Activated CD8-positive, alpha-beta memory T cell treated with anti-CD3 and anti-CD28 coated beads for 24 hours (primary cell): ENCODE measurements at regions not wholly inside any gene's neighbourhood (a gene's known extent, or its start where the extent isn't known, plus 50 kb on each side); places are given as distances from the start of the nearest gene placed in this dataset.
"Not testable (repeated sequence)": the region's sequence is repeated elsewhere in the genome, so short reads cannot be mapped to it uniquely, and the experiment has no call there.

Source experiments
- DNase-seq: peaks from one replicate; pipeline ENCODE4 v3.0.0-alpha.2; 2020

GRCh38 chr18:76633588-76634269, 138.7 kb upstream of the ZNF516 start:
- no peak for DNase-seq

DNA sequence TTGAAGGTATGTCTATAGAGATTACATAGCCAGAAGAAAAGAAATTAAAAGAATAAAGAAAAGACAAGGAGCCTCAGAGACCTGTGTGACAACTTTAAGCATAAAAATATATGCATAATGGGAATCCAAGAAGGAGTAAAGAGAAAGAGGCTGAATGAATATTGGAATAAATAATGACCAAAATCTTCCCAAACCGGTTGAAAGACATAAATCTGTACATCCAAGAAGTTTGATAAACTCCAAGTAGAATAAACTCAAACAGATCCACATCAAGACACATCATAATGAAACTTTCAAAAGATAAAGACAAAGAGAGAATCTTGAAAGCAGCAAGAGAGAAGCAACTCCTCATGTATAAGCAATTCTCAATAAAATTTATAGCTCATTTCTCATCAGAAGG, 132.4 kb upstream of the ZNF516 start:
- DNase-seq: no peak

DNA sequence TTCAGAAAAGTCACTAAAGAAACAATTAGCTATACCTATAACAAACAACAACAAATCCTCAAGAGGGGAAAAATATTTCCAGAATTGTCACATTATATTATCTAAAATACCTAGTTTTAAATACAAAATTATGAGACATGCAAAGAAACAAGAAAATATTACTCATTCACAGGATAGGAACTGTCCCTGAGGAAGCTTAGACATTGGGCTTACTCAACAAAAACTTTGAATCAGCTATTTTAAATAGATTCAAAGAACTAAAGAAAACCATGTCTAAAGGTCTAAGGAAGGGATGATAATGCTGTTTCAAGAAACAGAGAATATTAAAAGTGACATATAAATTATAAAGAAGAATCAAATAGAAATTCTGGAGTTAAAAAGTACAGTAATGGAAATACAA, 131.9 kb upstream of the ZNF516 start:
- no peak for DNase-seq

DNA sequence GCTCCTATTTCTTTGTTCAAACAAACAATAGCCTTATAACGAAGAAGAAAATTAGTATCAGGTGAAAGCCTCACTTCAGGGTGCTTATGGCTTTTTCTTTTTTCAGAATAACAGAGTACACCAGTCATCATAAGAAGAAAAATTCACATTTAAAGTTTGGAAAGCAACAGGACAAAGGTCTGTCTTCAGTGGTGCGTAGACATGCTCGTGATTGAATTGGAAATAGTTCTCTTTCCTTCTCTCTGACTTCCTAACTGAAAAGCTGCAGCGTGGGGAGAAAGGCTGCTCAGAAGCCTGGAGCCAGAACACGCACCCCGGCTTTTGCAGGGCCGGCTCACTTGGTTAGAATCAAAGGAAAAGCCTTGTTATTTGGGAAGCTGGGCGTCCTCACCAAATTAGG, 127.6 kb upstream of the ZNF516 start:
- DNase-seq: no peak

DNA sequence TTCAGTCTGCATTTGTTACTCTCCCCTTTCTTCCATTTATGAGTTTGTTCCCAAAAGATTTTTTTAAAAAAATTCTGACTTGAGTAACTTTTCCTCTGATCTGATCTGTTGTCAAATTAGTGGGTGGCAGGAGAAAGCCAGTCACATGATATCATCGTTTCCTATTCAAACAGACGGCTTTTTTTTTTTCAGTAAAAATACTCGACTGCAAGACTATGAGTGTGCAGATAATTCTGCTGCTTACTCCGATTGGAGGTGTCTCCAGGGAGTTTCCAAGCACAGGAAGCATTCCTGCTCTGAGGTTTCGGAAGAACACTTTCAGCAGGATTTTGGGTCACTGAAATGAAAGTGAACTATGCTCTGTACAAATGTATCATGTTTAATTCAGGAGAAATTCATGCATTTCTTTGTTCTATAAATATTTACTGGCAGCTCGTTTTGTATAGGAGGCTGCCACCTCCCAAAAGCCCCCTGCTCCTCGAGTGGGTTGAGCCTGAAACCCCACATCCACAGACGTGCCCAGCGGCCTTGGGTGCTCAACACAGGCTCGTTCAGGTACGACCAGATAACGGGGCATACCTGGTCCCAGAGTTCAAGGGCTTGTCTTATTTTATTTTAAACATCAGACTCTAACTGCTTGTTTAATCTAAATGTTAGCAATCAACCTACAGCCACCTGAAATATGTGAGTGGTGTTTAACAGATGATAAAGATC, 126.9 kb upstream of the ZNF516 start:
- no peak for DNase-seq

DNA sequence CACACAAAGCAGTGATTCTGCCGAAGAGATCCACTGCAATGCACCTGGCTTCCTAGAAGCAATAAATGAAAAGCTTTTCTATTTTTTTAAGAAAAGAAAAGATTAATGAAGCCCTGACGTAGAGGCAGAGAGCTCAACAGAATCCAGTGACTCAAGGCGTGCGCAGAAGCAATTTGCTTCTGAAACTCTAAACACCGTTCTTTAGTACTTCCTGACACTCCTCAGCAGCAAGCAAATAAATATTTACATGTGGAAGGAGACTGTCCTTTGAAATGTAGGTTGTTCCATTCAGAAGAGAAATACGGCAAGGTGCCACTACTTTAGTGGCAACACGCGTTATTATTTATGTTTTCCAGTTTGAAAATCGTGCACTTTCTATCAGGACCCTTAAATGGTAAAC, 126.2 kb upstream of the ZNF516 start:
- no peak for DNase-seq

DNA sequence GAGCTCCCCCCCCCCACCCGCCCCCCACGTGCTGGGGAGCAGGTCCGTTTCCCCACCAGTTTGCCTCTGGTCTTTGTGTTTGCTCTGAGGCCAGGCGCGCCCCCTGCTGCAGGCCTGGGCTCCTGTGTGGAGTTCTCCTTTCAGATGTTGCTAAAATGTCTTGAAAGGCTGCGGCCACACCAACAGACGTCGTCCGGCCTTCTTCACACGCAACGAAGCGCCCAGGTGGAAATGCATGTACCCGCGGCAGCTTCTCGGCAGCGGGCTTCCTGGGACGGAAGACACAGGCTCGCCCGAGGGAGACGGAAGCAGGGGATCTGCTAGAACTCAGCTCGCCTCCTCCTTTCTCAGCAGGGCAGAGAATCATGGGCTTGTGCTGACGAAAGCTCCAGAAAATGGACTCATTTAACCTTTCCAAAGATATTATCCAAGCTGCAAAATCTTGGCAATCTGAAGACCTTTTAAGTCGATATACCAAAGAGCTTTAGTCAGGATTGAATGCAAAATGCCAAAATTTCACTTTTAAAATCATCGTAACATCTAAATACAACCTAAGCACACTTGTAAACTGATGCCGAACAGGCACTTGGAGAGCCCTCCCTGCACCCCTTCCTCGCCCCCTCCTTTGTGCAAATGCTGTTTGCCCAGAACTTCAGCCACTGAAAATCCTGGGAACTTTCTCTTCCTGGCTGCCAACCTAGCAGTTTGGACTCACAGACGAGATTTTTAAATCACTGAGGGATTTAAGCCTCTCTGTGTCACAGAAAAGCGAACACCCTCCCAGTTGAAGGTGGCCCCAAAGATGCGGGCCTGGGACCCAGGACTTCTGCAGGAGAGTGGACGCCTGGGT, 125.5 kb upstream of the ZNF516 start:
- DNase-seq: peak; percentile 70

DNA sequence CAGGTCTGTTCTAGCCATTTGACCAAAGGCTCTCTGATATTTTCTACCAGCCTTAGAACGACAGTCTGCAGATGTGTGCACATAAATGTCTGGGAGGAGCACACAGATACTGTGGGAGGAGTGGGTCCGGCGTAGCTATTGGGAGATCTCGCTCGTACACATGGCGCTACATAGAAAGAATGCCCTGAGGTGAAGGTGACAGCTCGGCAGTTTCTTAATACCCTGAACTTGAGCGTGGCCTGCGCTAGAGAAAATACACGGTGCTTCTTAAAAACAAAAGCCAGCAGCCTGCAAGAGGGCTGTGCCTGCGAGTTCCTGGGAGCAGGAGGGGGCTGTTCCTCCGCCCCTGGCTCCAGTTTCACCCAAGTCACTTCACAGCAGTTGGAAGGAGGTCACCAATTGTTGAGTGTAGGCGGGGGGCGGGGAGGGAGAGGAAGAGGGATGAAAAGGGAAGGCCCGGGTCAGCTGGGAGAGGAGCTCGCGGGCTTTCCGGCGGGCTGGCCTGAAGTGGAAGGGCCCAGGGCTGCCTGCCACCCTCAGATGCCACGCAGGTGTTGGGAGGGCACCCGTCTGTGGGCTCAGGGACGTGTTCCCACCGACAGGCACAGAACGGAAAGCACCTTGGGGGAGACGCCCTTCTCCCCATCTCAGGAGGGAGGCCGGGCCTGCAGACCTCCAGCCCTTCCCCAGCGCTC, 124.7 kb upstream of the ZNF516 start:
- DNase-seq: no peak

- DNase-seq: no peak
These were observed 124.2 kb upstream of the ZNF516 start for GRCh38 chr18:76619261-76619620.

GRCh38 chr18:76618721-76619120, 123.7 kb upstream of the ZNF516 start:
- DNase-seq: no peak

- DNase-seq: no peak
These were observed 121.3 kb upstream of the ZNF516 start for GRCh38 chr18:76616373-76616772.

- no peak for DNase-seq
These were observed 120.2 kb upstream of the ZNF516 start for GRCh38 chr18:76615065-76615733.

DNA sequence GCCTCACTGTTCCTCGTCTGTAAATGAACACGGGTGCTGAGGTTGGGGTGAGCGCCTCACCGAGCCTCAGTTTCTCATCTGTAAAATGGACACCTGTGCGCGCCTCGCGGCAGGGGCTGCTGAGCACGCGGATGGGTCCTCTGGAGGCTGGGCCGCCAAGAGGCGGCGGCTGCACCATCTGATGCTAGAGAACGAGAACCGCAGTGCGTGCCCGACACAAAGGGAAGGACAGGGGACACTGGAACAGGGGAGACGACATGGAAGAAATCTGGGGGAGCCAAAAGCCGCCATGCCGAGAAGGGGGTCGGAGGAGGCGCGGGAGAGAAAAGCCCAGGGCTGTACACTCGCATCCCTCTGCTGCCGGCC, 118.7 kb upstream of the ZNF516 start:
- no peak for DNase-seq

- DNase-seq: no peak
These were observed 118.2 kb upstream of the ZNF516 start for GRCh38 chr18:76613053-76613754.

DNA sequence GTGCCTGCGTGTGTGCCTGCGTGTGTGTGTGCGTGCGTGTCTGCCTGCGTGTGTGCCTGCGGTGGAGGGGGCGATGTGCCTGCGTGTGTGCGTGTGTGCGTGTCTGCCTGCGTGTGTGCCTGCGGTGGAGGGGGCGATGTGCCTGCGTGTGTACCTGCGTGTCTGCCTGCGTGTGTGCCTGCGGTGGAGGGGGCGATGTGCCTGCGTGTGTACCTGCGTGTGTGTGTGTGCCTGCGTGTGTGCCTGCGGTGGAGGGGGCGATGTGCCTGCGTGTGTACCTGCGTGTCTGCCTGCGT, 116.7 kb upstream of the ZNF516 start:
- not testable (repeated sequence) for DNase-seq

GRCh38 chr18:76610933-76611749, 116.1 kb upstream of the ZNF516 start:
- no peak for DNase-seq

- DNase-seq: no peak
These were observed 115.0 kb upstream of the ZNF516 start for GRCh38 chr18:76610012-76610411.

DNA sequence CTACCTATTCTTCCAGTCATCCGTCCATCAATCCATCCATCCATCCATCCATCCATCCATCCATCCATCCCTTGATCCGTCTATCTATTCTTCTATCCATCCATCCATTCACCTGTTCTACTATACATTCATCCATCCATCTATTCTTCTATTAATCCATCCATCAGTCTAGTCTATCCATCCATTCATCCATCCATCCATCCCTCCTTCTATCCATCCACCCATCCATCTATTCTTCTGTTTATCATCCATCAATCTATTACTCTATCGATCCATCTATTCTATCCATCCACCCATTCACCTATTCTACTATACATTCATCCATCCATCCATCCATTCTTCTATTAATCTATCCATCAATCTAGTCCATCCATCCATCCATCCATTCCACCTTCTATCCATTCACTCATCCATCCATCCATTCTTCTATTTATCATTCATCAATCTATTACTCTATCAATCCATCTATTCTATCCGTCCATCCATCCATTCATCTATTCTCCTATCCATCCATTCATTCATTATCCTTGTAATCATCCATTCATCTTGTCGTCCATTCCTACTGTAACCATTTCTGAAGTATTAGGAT, 110.4 kb upstream of the ZNF516 start:
- no peak for DNase-seq

GRCh38 chr18:76604935-76605240, 109.8 kb upstream of the ZNF516 start:
- no peak for DNase-seq

DNA sequence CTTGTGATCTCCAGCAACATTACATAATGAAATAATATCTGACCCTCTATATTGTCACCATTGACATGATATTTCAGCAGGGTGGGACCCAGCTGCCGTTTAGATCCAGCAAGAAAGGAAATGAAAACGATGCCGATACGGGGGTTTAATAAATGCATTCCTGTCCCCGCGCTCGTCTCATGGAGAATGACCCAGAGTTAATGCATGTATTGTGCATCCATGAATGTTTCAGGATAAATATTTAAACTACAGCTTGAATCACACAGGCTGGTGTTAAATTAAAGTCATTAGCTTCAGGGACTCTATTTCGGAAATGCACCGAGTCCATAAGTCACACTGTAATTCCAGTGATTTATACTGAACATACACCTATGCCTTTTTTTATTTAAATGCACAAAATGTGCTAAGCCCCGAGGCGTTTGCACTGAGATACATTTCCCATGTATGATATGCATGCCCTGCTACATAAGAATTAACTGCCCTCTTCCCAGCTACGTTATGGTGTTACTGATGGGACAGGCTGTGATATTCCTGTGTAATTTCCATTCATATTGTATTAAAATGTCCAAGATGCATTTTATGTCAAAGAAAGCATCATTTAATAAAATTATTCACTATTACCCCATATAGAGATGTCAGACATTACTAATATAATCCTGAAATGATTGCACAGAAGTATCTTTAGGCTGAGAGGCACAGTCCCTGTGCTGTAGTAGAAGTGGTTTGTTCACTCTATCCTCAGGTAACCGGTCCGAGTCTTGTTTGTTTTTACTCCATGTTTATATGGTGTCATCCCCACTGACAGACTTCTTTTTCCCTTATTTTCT, 109.3 kb upstream of the ZNF516 start:
- no peak for DNase-seq
